ENCODE measurements at regions not wholly inside any gene's neighbourhood (a gene's known extent, or its start where the extent isn't known, plus 50 kb on each side); places are given as distances from the start of the nearest gene placed in this dataset.

DNA sequence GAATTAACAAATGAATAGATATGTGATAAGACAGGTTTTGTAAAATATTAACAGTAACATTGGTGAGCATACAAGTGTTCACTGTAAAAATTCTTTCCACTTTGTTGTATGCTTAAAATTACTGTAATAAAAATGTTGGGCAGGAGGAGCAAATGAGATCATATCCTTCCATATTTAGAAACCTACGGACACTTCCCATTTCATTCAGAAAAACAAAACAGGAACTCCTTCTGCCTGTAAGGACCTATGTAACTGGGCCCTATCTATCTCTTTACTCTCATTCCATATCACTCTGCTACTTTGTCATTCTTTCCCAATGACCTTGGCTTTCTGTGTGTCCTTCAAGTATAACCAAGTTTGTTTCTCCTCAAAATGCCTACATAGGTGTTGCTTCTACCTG, 53.7 kb upstream of the SLC39A8 start:
- TF ChIP-seq RAD21 (IDR thresholded peaks at IDR 0.05 in 1 of 2, conservative IDR thresholded peaks at IDR 0.05 in 1 of 2; ENCODE audit: low read depth in 2 of 2, low read length in 2 of 2) (no peak), POLR2A (IDR thresholded peaks at IDR 0.05; ENCODE audit: control extremely low read depth in 1 of 2, low read depth in 2 of 2, low read length in 2 of 2) (no peak), SIN3A (conservative IDR thresholded peaks at IDR 0.05 in 1 of 2, IDR thresholded peaks at IDR 0.05 in 1 of 2; ENCODE audit: low read depth in 1 of 2, low read length in 2 of 2) (no peak), SIX5 (IDR thresholded peaks at IDR 0.05; ENCODE audit: low read depth, low read length) (no peak), HDAC6 (IDR thresholded peaks at IDR 0.05; ENCODE audit: low read depth, low read length) (no peak), ATF2 (IDR thresholded peaks at IDR 0.05; ENCODE audit: low read length) (no peak)

Data from H1 (cell line).